ENCODE measurements at regions not wholly inside any gene's neighbourhood (a gene's known extent, or its start where the extent isn't known, plus 50 kb on each side); places are given as distances from the start of the nearest gene placed in this dataset.

- no peak for DNase-seq (ENCODE audit: low read depth in 2 of 2)
These were observed 158.8 kb upstream of the SP8 start for GRCh38 chr7:20945451-20945850.

- no peak for DNase-seq (ENCODE audit: low read depth in 2 of 2)
These were observed 166.2 kb upstream of the SP8 start for GRCh38 chr7:20952916-20953315.

GRCh38 chr7:20954711-20955619, 168.3 kb upstream of the SP8 start:
- no peak for DNase-seq (ENCODE audit: low read depth in 2 of 2)

- no peak for DNase-seq (ENCODE audit: low read depth in 2 of 2)
These were observed 171.9 kb upstream of the SP8 start for GRCh38 chr7:20958572-20958971.

- no peak for DNase-seq (ENCODE audit: low read depth in 2 of 2)
These were observed 172.6 kb upstream of the SP8 start for GRCh38 chr7:20959281-20959680.

GRCh38 chr7:20963556-20964280, 177.0 kb upstream of the SP8 start:
- no peak for DNase-seq (ENCODE audit: low read depth in 2 of 2)

GRCh38 chr7:20964281-20964918, 177.7 kb upstream of the SP8 start:
- DNase-seq (ENCODE audit: low read depth in 2 of 2) = no peak

- DNase-seq (ENCODE audit: low read depth in 2 of 2) = no peak
These were observed 184.5 kb upstream of the SP8 start for GRCh38 chr7:20971219-20971618.

GRCh38 chr7:20980232-20980631, 193.5 kb upstream of the SP8 start:
- DNase-seq (ENCODE audit: low read depth in 2 of 2) = no peak

GRCh38 chr7:20980668-20981264, 194.1 kb upstream of the SP8 start:
- no peak for DNase-seq (ENCODE audit: low read depth in 2 of 2)

GRCh38 chr7:20988340-20988739, 201.7 kb upstream of the SP8 start:
- no peak for DNase-seq (ENCODE audit: low read depth in 2 of 2)

- DNase-seq (ENCODE audit: low read depth in 2 of 2) = no peak
These were observed 204.9 kb upstream of the SP8 start for GRCh38 chr7:20991544-20991943.

GRCh38 chr7:20993693-20994092, 207.0 kb upstream of the SP8 start:
- DNase-seq (ENCODE audit: low read depth in 2 of 2) = no peak

GRCh38 chr7:20998309-20998708, 211.6 kb upstream of the SP8 start:
- DNase-seq (ENCODE audit: low read depth in 2 of 2) = no peak

- DNase-seq (ENCODE audit: low read depth in 2 of 2) = no peak
These were observed 224.5 kb upstream of the SP8 start for GRCh38 chr7:21011153-21011552.

GRCh38 chr7:21013765-21014539, 227.3 kb upstream of the SP8 start:
- DNase-seq (ENCODE audit: low read depth in 2 of 2) = no peak

GRCh38 chr7:21020667-21021066, 234.0 kb upstream of the SP8 start:
- no peak for DNase-seq (ENCODE audit: low read depth in 2 of 2)

- no peak for DNase-seq (ENCODE audit: low read depth in 2 of 2)
These were observed 237.3 kb upstream of the SP8 start for GRCh38 chr7:21023841-21024484.

- DNase-seq (ENCODE audit: low read depth in 2 of 2) = no peak
These were observed 237.8 kb upstream of the SP8 start for GRCh38 chr7:21024485-21024867.

GRCh38 chr7:21028186-21028585, 241.5 kb upstream of the SP8 start:
- no peak for DNase-seq (ENCODE audit: low read depth in 2 of 2)

- DNase-seq (ENCODE audit: low read depth in 2 of 2) = no peak
These were observed 241.9 kb upstream of the SP8 start for GRCh38 chr7:21028599-21028998.

Data from activated CD4-positive, alpha-beta T cell treated with anti-CD3 and anti-CD28 coated beads for 24 hours (primary cell).